ENCODE measurements at regions not wholly inside any gene's neighbourhood (a gene's known extent, or its start where the extent isn't known, plus 50 kb on each side); places are given as distances from the start of the nearest gene placed in this dataset.

DNA sequence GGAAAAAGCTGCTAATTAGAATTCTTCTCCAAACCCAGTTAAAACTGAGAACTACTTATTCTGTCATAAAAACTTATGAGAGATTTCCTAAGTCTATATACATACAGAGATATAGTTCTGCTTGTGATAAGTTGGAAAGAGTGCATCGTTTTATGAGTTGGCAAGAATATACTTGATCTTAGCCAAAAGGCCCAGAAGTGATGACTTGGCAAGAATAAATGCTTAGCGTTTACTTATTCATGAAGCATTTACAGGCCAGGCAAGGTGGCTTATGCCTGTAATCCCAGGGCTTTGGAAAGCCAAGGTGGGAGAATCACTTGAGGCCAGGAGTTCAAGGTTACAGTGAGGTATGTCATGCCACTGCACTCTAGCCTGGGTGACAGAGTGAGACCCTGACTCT, 81.7 kb downstream of the CYB561 start (continued):
- TF ChIP-seq, protein P1, sequence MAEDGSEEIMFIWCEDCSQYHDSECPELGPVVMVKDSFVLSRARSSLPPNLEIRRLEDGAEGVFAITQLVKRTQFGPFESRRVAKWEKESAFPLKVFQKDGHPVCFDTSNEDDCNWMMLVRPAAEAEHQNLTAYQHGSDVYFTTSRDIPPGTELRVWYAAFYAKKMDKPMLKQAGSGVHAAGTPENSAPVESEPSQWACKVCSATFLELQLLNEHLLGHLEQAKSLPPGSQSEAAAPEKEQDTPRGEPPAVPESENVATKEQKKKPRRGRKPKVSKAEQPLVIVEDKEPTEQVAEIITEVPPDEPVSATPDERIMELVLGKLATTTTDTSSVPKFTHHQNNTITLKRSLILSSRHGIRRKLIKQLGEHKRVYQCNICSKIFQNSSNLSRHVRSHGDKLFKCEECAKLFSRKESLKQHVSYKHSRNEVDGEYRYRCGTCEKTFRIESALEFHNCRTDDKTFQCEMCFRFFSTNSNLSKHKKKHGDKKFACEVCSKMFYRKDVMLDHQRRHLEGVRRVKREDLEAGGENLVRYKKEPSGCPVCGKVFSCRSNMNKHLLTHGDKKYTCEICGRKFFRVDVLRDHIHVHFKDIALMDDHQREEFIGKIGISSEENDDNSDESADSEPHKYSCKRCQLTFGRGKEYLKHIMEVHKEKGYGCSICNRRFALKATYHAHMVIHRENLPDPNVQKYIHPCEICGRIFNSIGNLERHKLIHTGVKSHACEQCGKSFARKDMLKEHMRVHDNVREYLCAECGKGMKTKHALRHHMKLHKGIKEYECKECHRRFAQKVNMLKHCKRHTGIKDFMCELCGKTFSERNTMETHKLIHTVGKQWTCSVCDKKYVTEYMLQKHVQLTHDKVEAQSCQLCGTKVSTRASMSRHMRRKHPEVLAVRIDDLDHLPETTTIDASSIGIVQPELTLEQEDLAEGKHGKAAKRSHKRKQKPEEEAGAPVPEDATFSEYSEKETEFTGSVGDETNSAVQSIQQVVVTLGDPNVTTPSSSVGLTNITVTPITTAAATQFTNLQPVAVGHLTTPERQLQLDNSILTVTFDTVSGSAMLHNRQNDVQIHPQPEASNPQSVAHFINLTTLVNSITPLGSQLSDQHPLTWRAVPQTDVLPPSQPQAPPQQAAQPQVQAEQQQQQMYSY (CRISPR knock-in tag; IDR thresholded peaks at IDR 0.05): no peak

- CTCF ChIA-PET: no interaction called here
- no peaks in the 10 kb centered on the region for H3K9me3 Mint-ChIP-seq
- H3K27me3 Mint-ChIP-seq (ENCODE audit: low read depth): no peaks in the 10 kb centered on the region
- no peaks in the 10 kb centered on the region for H3K36me3 Mint-ChIP-seq
- H3K4me1 Mint-ChIP-seq: no peaks in the 10 kb centered on the region
- TF ChIP-seq NFE2L1 (CRISPR knock-in tag; IDR thresholded peaks at IDR 0.05) (no peak), IRF2 (CRISPR knock-in tag; IDR thresholded peaks at IDR 0.05; ENCODE audit: borderline replicate concordance, low read depth) (no peak), FOXP4 (CRISPR knock-in tag; IDR thresholded peaks at IDR 0.05) (no peak), MXD4 (CRISPR knock-in tag; IDR thresholded peaks at IDR 0.05; ENCODE audit: borderline replicate concordance) (no peak), TCF7 (CRISPR knock-in tag; IDR thresholded peaks at IDR 0.05; ENCODE audit: low read depth) (no peak), ZNF263 (CRISPR knock-in tag; IDR thresholded peaks at IDR 0.05; ENCODE audit: low read depth) (no peak), MAX (CRISPR knock-in tag; IDR thresholded peaks at IDR 0.05) (no peak), CREB1 (CRISPR knock-in tag; IDR thresholded peaks at IDR 0.05) (no peak), IRF1 (CRISPR knock-in tag; IDR thresholded peaks at IDR 0.05) (no peak), NR2C2 (CRISPR knock-in tag; IDR thresholded peaks at IDR 0.05) (no peak), ZNF138 (CRISPR knock-in tag; conservative IDR thresholded peaks at IDR 0.05) (no peak), RELA (CRISPR knock-in tag; IDR thresholded peaks at IDR 0.05; ENCODE audit: borderline replicate concordance) (no peak), SP1 (CRISPR knock-in tag; conservative IDR thresholded peaks at IDR 0.05) (no peak), TEAD4 (CRISPR knock-in tag; IDR thresholded peaks at IDR 0.05) (no peak), HMGXB4 (CRISPR knock-in tag; IDR thresholded peaks at IDR 0.05) (no peak), ZBTB21 (CRISPR knock-in tag; IDR thresholded peaks at IDR 0.05; ENCODE audit: borderline replicate concordance) (no peak)
- no peak for DNase-seq (ENCODE audit: low spot score)
- no peak for ATAC-seq
- H3K27ac Mint-ChIP-seq: no peak overlapping the region
- POLR2A ChIA-PET: no interaction called here
- no peak overlapping the region for H3K4me3 Mint-ChIP-seq
Observed at GRCh38 chr17:63364944-63365343, 81.2 kb downstream of the CYB561 start.

All from WTC11 (cell line).